OCI-LY7 (cell line): ENCODE measurements at regions not wholly inside any gene's neighbourhood (a gene's known extent, or its start where the extent isn't known, plus 50 kb on each side); places are given as distances from the start of the nearest gene placed in this dataset.

ENCODE experiments used
- EZH2phosphoT487 ChIP-seq: fragments of 200-600 bp; sonication (generic); IDR thresholded peaks from 2 replicates; pipeline ENCODE4 v1.6.1; 2018; ENCODE audit warnings: low read depth, borderline replicate concordance, mild to moderate bottlenecking, mixed run types, antibody characterized with exemption, low read length, moderate library complexity, mixed read lengths
- TF ChIP-seq, protein P1 (sequence below): fragments of 200-600 bp; sonication (generic); conservative IDR thresholded peaks from 2 replicates; pipeline ENCODE4 v1.5.1; 2014; ENCODE audit warnings: mild to moderate bottlenecking, antibody characterized with exemption, low read length, moderate library complexity, mixed read lengths

DNA sequence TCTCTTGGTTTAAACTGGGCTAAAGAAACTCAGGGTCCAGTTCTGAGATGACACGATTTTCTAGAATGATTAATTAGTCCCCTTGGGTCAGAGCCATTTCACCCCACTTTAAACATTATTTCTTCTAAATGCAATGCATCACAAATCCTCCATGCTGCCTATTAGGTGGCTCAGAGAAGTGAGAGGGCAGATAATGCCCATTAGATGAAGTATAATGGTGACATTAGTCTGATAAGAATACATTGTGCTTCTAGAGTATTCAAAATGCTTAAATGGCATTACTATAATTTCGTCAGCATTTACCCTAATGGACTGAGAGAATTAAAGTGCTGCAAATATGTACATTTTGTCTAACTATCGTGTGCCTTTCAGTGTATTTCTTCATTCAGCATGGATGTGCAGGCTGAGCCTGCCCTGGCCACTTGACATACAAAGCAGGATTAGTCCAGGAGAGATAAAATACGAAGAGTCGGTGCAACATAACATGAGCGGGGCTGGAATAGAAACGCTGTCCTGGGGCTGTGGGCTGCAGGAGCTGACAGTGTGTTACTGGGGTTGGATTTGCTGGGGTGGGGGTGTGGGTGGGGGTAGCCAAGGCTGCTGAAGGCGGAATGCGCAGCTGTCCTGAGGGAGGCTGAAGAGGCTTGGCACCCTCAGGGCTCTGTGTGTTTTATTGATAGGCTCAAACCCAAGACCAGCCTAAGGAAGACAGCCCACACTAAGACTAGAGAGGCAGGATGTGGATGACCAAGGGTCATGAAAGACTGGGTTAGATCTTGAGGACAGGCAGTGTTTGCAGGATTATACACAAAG is 52.8 kb upstream of the KLF6 start:
- TF ChIP-seq, protein P1, sequence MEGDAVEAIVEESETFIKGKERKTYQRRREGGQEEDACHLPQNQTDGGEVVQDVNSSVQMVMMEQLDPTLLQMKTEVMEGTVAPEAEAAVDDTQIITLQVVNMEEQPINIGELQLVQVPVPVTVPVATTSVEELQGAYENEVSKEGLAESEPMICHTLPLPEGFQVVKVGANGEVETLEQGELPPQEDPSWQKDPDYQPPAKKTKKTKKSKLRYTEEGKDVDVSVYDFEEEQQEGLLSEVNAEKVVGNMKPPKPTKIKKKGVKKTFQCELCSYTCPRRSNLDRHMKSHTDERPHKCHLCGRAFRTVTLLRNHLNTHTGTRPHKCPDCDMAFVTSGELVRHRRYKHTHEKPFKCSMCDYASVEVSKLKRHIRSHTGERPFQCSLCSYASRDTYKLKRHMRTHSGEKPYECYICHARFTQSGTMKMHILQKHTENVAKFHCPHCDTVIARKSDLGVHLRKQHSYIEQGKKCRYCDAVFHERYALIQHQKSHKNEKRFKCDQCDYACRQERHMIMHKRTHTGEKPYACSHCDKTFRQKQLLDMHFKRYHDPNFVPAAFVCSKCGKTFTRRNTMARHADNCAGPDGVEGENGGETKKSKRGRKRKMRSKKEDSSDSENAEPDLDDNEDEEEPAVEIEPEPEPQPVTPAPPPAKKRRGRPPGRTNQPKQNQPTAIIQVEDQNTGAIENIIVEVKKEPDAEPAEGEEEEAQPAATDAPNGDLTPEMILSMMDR, result no peak
- TF ChIP-seq EZH2phosphoT487, result no peak
